DMS 273 (cell line): ENCODE measurements at regions not wholly inside any gene's neighbourhood (a gene's known extent, or its start where the extent isn't known, plus 50 kb on each side); places are given as distances from the start of the nearest gene placed in this dataset.

Experiments used
- DNase-seq: peaks from one replicate; lab custom pipeline; 2025; ENCODE audit not compliant: unreplicated experiment; lab: John Stamatoyannopoulos, UW

GRCh38 chr4:138927072-138927471 lies 88.5 kb upstream of the NOCT start:
- no peak for DNase-seq

DNA sequence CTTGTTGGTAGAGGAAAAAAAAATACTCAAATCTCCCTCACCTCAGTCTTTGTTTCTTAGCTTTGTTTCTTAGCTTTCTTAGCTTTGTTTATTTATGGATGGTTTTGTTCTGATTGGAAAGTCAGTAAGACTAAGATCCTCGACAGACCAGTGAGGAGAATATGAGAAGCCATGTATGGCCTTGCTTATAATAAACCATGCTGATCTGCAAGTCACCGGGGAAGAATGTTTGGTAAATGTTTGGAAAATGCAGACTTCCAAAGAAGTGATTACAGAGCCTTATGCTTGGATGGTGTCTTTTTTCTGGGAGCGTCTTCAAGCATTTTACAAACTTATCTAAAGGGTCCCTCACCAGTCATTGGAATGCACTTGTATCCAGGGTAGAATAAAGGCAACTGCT lies 90.1 kb upstream of the NOCT start:
- no peak for DNase-seq

- DNase-seq = peak; percentile 81
Observed at GRCh38 chr4:138919094-138919936, 96.3 kb upstream of the NOCT start.

GRCh38 chr4:138918169-138918869 lies 97.3 kb upstream of the NOCT start:
- DNase-seq = no peak

DNA sequence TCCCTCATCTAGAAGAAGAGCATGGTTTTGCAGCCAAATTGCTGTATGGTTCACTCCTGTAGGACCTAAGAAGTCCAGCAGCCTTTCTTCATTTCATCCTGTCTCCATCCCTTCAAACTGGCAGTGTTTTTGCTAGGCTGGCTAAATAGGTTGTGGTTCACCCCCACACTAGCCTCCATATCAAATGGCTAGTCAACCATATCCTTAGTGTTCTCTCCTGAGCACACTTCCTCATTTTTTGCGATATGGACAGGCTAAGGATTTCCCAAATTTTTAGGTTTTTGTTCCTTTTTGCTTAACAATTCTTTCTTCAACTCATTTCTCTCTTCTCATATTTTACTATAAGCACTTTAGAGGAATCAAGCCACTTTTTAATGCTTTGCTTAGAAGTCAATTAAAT lies 98.8 kb upstream of the NOCT start:
- no peak for DNase-seq

DNA sequence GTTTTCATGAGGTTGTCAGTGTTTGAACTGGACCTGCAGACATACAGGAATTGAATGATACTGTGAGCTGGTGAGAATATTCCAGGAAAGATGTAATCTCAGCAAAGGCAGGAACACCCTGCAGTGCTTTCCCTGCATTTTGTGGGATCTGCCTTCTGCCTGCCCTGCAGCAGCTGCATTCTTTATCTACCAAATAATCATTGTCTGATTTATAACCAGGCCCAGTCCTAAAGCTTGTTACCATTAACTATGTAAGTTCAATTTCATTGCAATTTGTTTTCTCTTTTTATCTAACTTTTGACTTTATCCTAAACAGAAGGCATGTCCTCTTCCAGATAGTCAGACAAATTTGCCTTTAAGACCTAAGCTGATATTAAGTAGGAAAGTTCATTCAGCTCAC lies 99.8 kb upstream of the NOCT start:
- DNase-seq = no peak

DNA sequence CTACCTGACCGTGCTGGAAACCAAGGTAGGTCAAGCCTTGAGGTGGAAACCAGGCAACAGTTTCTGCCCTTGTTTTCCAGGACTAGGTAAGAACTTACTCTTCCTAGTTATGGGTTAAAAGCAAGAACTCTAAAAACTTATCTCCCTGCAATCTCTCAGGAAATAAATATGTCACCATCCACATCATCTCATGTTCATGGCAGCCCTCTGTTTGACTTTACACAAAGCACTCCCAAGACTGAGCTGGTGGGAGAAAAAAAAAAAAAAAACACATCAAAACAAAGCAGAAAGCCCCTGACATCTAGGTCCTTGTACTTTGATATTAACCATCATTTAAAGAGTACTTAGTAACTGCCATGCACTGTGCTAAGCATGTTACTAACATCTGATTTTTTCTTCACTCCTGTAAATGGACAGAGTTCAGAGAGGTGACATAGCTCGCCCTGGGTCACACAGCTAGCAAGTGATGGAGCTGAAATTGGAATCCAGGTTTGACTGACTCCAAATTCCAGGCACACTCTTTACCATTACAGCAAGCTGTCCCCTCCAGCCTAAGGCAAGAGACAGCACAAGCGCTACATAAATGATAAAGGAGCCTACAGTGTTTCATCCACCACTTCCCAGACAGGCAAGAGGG lies 102.8 kb upstream of the NOCT start:
- no peak for DNase-seq

GRCh38 chr4:138911909-138912703 lies 103.5 kb upstream of the NOCT start:
- peak; percentile 47 for DNase-seq

- peak; percentile 10 for DNase-seq
Observed at GRCh38 chr4:138910914-138911336, 104.7 kb upstream of the NOCT start.

- peak; percentile 5 for DNase-seq
Observed at GRCh38 chr4:138910195-138910913, 105.2 kb upstream of the NOCT start.

DNA sequence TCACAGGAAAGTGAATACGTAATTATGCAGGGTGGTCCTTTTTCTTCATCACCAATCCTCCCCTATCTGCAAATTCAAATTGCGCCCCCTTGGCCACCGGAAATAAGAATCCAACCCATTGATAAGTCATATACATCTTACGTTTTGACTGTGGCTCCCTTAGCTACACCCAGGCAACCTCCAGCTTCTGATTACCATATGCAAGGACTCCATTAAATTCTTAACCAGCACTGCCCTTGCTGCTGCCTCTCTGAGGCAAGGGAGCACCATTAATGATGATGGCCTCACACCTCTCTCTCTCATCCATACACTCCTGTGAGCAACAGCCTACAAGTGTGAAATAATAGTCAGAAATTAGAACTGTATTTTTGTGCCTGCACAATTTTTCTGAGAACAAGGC lies 106.0 kb upstream of the NOCT start:
- no peak for DNase-seq

GRCh38 chr4:138908134-138908533 lies 107.4 kb upstream of the NOCT start:
- no peak for DNase-seq

- DNase-seq = no peak
Observed at GRCh38 chr4:138907174-138907573, 108.4 kb upstream of the NOCT start.

DNA sequence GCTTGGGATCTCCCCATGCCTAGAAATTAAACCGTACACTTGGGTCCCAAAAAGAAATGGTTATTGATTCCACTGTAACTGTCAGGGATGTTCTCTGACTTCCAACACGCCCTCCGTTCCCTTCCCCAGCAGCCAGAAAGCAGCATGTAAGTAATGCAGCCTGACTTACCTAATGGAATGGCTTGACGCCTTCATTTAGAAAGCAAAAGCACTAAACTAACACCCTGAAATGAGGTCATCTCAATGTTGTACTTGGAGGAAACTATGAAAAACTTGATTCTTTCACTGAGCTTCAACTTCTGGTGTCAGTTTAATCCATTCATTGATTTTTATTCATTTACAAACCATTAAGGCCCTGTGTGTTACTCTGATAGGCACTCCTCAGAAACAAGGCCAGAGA lies 110.8 kb upstream of the NOCT start:
- no peak for DNase-seq

- no peak for DNase-seq
Observed at GRCh38 chr4:138903185-138903584, 112.4 kb upstream of the NOCT start.

GRCh38 chr4:138902705-138903104 lies 112.9 kb upstream of the NOCT start:
- no peak for DNase-seq

DNA sequence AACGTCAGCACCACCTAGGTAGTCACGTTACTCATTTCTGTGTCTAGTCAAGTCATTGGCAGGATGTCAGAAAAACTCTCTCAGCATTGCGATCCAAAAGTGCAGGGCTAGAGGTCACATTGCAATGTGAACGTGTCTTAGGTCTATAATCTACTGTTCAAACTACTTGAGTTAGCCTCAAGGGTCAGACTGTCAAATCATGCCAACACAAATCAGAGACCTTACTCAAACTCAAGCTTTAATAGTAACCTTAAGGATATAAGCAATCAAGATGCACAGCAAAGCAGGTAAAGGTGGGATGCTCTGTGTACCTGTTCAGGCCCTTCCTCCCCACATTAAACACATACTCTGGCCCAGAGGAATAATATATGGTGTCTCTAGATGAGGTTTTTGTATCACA lies 114.4 kb upstream of the NOCT start:
- DNase-seq = no peak

DNA sequence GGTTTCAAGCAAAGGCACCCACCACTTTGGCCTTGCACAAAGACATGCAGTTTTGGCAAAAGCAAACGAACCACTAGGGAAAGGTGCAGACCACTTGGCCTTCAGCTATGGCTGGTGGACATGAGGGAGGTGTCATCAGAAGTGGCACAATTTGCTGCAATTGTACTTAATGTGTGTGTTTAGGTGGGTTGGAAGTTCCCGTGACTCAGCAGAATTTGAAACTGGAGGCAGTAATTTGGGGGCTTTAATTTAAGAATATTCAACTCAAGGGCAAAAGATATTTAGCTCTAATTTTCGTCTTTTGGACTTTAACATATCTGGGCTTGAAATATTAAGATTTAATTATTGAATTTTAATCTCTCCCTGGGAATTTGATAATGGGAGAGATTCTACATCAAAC lies 115.6 kb upstream of the NOCT start:
- DNase-seq = no peak

DNA sequence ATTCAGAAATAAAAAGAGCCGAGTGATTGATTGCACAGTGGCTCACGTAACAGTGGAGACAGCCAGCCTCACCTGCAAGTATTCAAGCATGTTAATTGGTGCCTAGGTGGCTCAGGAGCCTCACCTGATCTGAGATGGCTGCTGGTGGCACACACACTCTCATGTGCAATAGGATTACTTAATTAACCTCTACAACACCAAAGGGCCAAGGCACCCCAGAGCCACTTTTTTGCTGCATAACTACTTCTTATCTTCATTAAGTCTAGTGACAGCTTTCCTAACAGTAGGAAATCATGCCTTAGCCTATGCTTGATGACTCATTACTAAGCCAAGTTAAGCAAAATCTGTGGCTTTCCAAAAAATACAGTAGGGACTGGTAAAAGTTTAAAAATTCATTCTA lies 117.3 kb upstream of the NOCT start:
- DNase-seq = no peak

DNA sequence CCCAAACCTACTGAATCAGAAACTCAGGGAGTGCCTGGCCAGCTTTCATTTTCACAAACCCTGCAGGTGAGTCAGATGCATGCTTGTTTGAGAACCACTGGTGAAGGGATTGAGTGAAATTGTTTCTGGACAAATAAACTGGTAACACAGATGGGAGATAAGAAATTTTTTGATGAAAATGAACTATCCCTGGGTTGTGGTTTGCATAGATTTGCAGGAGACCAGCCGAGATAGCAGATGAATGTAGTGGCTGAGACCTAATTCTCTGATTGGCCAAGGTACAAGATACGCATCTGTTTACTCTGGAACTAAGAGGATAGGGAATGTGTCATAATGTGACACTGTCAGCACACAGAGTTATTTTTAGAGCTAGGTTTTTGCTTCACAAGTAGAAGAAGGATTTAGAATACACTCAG lies 117.8 kb upstream of the NOCT start:
- DNase-seq = peak; percentile 7

- no peak for DNase-seq
Observed at GRCh38 chr4:138894709-138895108, 120.9 kb upstream of the NOCT start.
